Brain pericyte (primary cell): ENCODE measurements at regions not wholly inside any gene's neighbourhood (a gene's known extent, or its start where the extent isn't known, plus 50 kb on each side); places are given as distances from the start of the nearest gene placed in this dataset.

Experiments
- DNase-seq: peaks from one replicate; pipeline ENCODE4 v3.0.0-alpha.2; 2012; ENCODE audit warnings: low read depth, low spot score

DNA sequence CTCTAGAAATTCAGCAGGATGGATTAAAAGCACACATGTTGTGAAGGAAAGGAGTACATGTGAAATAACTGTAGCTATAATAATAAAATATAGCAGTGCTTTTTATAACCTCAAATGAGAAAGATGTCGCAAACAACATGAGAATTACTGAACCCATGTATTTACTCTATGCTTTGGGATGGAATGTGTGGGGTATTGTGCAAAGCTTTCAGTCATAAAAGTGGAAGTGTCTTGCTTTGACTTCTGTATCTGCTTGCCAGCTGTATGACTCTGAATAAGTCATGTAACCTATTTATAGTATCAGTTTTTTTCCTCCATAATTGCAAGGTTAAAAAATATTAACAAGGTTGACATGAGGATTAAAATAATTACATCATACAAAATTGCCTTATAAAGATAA, 519.3 kb upstream of the CADM2 start:
- DNase-seq, result no peak

- DNase-seq, result no peak
These were observed 518.5 kb upstream of the CADM2 start for GRCh38 chr3:84440291-84440690.

GRCh38 chr3:84442533-84442932, 516.3 kb upstream of the CADM2 start:
- no peak for DNase-seq

- DNase-seq, result no peak
These were observed 513.9 kb upstream of the CADM2 start for GRCh38 chr3:84444726-84445521.

GRCh38 chr3:84487296-84487695, 471.5 kb upstream of the CADM2 start:
- no peak for DNase-seq

DNA sequence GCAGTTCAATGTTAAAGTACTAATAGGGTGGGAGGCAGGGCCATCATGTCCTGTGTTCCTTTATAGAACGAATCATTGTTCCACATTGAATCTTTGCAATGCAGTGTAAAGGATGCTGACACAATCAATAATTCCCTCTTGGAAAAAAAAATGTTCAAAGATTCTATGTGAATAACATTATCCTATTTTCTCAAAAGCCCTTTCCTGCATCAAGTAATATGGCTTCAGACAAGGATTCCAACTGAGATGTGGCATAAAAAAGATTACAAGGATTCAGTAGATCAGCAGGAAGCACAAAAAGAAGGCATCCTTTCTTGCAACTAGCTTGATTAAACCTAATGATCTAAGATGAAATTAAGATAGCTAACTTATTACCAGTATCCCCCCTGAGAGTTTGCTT, 454.0 kb upstream of the CADM2 start:
- no peak for DNase-seq

DNA sequence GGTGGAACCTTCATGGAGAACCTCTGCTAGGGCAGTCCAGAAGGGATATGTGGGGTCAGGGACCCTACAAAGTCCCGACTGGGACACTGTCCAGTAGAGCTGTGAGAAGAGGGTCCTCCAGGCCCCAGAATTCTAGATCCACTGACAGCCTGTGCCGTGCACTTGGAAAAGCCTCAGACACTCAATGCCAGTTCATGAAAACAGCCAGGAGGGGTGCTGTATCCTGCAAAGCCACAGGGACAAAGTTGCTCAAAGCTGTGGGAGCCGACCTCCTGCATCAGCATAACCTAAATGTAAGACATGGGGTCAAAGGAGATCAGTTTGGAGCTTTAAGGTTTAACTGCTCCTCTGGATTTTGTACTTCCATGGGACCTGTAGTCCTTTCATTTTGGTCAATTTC, 448.8 kb upstream of the CADM2 start:
- DNase-seq, result no peak

DNA sequence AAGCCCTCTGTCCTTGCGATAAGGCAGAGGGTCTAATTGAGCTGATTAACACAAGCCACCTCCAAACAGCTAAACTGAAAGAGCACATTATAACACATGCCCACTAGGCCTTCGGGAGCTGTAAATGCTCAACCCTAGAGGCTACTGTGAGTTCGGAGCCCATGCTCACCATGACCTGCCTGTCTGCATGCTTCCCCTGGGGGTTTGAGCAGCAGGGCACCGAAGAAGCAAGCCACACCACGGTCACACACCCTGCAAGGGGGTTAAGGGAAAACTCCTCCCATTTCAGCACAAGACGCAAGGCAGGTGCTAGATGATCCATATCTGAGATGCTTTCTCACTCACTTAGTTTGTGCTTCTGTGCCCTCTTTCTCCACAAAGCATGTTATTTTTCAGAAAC, 435.9 kb upstream of the CADM2 start:
- DNase-seq, result no peak

DNA sequence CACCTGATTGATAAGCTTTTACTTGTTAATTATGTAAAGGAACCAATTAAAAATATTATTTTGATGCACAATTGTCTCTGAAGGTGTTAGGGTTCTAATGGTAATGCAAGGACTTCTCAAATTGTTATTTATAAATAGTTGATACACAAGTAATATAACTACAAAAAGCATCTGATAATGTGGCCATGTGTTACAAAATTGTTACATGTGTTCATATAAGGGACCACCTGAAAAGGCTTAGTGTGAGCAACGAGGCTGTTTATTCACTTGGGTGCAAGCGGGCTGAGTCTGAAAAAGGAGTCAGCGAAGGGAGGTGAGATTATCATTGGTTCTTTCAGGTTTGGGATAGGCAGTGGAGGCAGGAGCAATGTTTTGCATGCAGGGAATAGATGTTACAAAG, 421.9 kb upstream of the CADM2 start:
- no peak for DNase-seq

GRCh38 chr3:84538597-84538996, 420.2 kb upstream of the CADM2 start:
- no peak for DNase-seq

GRCh38 chr3:84547207-84547606, 411.6 kb upstream of the CADM2 start:
- DNase-seq, result no peak

- DNase-seq, result no peak
These were observed 410.5 kb upstream of the CADM2 start for GRCh38 chr3:84547971-84548970.

GRCh38 chr3:84555629-84556028, 403.2 kb upstream of the CADM2 start:
- no peak for DNase-seq

DNA sequence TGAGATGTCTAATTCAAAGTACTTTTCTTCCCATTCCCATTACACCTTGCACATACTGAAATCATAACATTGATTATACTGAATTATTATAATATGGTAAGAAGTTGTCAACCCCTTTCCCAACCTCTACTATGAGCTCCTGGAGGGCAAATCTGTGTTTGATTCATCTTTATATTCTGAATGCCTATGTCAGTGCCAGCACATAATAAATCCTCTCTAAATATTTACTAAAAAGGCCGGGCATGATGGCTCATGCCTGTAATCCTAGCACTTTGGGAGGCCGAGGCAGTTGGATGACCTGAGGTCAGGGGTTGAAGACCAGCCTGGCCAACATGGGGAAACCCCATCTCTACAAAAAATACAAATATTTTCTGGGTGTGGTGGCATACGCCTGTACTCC, 392.5 kb upstream of the CADM2 start:
- no peak for DNase-seq

- DNase-seq, result no peak
These were observed 391.0 kb upstream of the CADM2 start for GRCh38 chr3:84567796-84568195.

DNA sequence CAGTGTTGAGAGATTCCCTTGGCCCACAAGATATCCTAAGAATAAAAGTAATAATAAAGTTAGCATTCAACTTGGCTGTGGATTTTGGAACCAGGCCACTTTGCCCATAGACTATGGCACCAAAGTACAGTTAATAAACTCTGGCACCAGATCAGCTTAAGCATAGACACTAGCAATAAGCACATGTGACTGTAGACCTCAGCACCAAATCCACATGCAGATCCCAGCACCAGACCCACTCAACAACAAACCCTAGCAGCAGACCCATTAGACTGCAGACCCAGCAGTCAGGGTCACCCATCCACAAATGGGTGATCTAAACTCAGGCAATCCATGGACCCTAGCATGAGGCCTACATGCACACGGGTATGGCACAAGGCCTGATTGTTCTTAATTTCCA, 384.8 kb upstream of the CADM2 start:
- no peak for DNase-seq

GRCh38 chr3:84586427-84586826, 372.4 kb upstream of the CADM2 start:
- DNase-seq, result no peak

- no peak for DNase-seq
These were observed 358.0 kb upstream of the CADM2 start for GRCh38 chr3:84600703-84601225.

DNA sequence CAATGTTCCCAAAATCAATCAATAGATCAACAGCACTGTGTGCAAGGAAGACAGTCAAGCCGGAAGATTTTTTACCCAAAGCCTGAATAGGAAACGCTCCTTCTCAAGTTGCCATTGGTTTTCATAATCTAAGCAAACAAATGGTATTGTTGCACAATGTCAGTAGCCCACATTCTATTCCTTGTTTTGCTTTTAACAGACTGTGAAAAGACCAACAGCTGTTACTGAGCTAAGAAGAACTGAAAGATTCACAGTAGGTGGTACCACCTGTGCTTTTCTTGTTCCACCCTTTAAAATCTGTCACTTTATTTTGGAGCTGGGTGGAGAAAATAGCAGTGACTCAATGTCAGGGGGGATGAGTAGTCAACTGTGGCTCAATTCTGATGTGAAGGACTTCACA, 357.5 kb upstream of the CADM2 start:
- DNase-seq, result no peak

GRCh38 chr3:84621823-84622222, 337.0 kb upstream of the CADM2 start:
- DNase-seq, result no peak

- DNase-seq, result no peak
These were observed 324.1 kb upstream of the CADM2 start for GRCh38 chr3:84634668-84635067.

- no peak for DNase-seq
These were observed 321.5 kb upstream of the CADM2 start for GRCh38 chr3:84637272-84637671.
